ENCODE measurements at regions not wholly inside any gene's neighbourhood (a gene's known extent, or its start where the extent isn't known, plus 50 kb on each side); places are given as distances from the start of the nearest gene placed in this dataset.
"Not testable (repeated sequence)": the region's sequence is repeated elsewhere in the genome, so short reads cannot be mapped to it uniquely, and the experiment has no call there.

DNA sequence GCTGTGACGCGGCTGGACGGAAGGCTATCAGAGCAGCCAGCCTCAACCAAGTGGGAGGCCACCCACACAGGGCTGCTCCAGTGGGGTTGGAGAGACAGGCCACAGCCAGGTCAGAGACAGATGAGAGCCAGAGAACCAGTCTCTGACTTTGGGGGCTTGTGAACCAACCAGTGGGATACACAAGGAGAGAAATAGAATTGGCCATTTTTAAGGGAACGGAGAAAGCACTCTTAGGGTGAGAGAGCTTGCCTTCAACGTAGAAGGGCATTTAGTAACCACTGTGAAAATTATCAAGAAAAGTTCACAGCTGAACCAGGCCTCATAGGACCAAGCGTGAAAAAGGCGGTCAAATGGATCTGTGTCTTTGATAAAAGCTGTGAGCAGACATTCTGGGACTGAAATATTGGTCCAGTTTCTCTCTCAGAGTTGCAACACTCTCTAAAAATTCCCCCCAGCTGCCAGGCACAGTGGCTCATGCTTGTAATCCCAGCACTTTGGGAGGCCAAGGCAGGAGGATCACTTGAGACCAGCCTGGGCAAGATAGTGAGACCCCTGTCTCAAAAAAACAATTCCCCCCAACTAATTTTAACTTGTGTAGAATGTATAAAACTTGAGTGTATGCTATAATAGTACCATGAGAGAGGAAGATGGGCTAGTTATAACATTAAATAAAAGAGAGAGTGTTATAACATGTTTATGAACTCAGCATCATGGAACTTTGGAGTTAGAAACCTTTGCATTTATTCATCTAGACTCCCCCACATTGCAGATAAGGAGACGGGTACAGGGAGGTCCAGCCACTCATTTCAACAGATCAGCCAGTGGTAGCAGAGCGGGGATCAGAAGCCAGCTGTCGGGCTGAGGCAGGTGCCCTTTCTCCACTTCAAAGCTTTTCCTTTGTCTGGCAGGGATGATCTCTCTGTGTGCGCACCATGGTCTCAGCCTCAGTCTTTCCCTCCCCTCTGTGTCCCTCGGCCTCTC, 132.2 kb downstream of the NPIPB11 start:
- not testable (repeated sequence) for DNase-seq (ENCODE audit: low read depth)

DNA sequence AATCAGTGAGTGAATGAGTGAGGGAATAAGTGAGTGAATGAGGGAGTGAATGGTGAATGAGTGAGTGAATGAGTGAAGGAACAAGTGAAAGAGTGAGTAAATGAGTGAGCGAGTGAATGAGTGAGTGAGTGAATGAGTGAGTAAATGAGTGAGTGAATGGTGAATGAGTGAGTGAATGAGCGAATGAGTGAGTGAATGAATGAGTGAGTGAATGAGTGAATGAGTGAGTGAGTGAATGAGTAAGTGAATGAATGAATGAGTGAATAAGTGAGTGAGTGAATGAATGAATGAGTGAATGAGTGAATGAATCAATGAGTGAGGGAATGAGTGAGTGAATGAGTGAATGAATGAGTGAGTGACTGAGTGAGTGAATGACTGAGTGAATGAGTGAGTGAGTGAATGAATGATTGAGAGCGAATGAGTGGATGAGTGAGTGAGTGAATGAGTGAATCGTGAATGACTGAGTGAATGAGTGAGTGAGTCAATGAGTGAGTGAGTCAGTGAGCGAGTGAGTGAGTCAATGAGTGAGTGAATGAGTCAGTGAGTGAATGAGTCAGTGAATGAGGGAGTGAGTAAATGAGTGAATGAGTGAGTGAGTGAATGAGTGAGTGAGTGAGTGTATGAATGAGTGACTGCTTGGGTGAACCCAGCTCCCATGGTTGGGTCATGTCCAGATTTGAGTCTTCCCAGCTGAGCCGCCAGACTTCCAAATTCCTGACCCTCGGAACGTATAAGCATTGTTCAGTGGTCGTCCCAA, 133.0 kb downstream of the NPIPB11 start:
- not testable (repeated sequence) for DNase-seq (ENCODE audit: low read depth)

DNA sequence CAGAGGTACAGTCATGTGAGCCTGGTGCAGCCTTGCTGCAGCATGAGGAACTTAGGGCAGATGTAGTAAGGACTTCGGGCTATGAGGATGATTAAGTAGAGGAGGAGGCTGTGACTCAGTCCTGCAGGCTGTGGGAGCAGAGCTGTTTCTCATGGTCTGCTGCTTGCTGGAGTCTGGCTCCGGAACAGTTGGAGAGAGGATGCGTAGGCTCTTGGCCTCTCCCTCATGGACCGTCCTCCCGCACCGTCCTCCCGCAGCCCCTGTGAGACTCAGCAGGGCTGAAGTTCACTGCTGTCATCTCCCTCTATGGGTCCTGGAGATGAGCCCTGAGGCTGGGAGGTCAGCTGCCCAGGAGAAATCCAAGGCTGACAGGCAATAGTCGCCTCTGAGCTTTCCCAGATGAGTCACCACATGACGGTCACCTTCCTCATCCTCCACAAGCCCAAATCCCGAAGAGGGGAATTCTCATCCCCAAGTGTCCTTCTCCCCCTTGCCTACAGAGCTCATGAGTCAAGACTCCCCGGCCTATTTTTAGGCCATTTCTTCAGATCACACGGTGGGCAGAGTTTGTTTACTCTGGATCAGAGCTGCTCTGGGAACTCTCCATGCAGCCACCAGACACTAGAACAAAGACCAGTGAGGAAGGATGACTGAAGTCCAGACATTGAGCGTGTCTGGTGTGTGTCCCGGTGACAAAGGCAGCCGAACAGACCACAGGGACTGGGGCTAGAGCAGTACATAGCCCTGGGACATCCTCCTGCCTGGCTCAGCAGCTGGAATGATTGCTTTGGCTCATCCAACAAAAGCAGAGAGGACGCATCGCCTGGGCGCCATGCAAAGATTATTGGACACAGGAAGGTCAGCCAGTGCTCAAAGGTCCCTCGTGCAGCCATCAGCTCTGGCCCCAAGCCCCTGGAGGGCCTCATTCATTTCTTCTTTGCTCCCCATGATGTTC, 134.5 kb downstream of the NPIPB11 start:
- DNase-seq (ENCODE audit: low read depth), result peak; percentile 49

DNA sequence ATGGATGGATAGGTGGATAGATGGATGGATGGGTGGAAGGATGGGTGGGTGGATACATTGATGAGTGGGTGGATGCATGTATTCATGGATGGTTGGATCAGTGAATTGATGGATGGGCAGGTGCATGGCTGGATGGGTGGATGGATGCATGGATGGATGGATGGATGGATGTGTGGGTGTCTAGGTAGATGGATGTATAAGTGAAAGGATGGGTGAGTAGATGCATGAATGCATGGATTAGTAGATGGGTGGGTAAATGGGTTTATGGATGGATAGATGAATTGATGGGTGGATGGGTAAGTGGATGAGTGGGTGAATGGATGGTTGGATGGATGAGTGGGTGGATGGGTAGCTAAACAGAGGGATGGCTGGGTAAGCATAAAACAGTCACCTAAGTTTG, 135.6 kb downstream of the NPIPB11 start:
- not testable (repeated sequence) for DNase-seq (ENCODE audit: low read depth)

DNA sequence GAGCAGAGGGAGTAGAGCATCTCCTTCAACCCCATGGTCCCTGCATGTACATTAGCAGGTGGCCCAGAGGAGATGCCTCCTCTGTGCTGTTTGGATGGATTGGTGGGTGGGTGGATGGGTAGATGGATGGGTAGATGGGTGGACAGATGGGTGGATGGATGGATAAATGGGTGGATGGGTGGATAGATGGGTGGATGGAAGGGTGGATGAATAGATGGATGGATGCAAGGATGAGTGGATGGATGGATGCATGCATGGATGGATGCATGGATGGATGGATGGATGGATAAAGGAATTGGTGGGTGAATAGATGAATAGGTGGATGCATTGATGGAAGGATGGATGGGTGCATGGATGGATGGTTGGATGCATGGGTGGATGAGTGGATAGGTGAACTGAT, 136.5 kb downstream of the NPIPB11 start:
- not testable (repeated sequence) for DNase-seq (ENCODE audit: low read depth)

GRCh38 chr16:29269192-29269811, 137.2 kb downstream of the NPIPB11 start:
- DNase-seq (ENCODE audit: low read depth), result peak; percentile 49

- DNase-seq (ENCODE audit: low read depth), result not testable (repeated sequence)
Measured at GRCh38 chr16:29268785-29269191, 137.7 kb downstream of the NPIPB11 start.

GRCh38 chr16:29268348-29268747, 138.2 kb downstream of the NPIPB11 start:
- not testable (repeated sequence) for DNase-seq (ENCODE audit: low read depth)

- DNase-seq (ENCODE audit: low read depth), result not testable (repeated sequence)
Measured at GRCh38 chr16:29267891-29268290, 138.6 kb downstream of the NPIPB11 start.

DNA sequence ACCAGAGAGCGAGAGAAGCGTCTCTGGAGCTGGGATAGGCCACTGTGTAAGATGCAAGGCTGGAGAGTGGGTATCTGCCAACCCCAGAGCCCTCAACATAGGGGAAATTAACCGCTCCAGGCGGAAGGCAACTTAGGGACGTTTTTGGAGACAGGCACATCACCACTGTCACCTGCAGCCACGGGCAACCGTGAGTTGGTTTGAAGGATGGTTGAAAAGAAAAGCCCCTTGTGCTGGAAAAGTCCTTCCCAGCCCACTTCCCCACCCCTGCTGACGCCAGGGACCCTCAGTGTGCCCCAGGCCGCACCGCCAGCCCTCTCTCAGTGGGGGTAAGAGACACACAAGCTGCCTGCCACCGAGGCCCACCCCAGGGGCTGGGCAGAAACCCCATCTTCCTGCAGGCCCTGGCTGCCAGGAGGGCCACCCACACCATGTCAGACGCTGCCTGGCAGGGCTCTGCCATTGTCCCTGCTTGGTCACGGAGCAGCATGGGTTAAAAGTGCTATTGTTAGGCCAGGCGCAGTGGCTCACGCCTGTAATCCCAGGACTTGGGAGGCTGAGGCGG, 139.4 kb downstream of the NPIPB11 start:
- not testable (repeated sequence) for DNase-seq (ENCODE audit: low read depth)

- DNase-seq (ENCODE audit: low read depth), result peak; percentile 63
Measured at GRCh38 chr16:29266612-29267011, 139.9 kb downstream of the NPIPB11 start.

GRCh38 chr16:29265255-29265853, 141.2 kb downstream of the NPIPB11 start:
- peak; percentile 87 for DNase-seq (ENCODE audit: low read depth)

GRCh38 chr16:29264080-29264837, 142.3 kb downstream of the NPIPB11 start:
- not testable (repeated sequence) for DNase-seq (ENCODE audit: low read depth)

- not testable (repeated sequence) for DNase-seq (ENCODE audit: low read depth)
Measured at GRCh38 chr16:29262725-29263124, 143.8 kb downstream of the NPIPB11 start.

GRCh38 chr16:29261427-29262248, 144.9 kb downstream of the NPIPB11 start:
- DNase-seq (ENCODE audit: low read depth), result not testable (repeated sequence)

- not testable (repeated sequence) for DNase-seq (ENCODE audit: low read depth)
Measured at GRCh38 chr16:29260683-29261426, 145.7 kb downstream of the NPIPB11 start.

DNA sequence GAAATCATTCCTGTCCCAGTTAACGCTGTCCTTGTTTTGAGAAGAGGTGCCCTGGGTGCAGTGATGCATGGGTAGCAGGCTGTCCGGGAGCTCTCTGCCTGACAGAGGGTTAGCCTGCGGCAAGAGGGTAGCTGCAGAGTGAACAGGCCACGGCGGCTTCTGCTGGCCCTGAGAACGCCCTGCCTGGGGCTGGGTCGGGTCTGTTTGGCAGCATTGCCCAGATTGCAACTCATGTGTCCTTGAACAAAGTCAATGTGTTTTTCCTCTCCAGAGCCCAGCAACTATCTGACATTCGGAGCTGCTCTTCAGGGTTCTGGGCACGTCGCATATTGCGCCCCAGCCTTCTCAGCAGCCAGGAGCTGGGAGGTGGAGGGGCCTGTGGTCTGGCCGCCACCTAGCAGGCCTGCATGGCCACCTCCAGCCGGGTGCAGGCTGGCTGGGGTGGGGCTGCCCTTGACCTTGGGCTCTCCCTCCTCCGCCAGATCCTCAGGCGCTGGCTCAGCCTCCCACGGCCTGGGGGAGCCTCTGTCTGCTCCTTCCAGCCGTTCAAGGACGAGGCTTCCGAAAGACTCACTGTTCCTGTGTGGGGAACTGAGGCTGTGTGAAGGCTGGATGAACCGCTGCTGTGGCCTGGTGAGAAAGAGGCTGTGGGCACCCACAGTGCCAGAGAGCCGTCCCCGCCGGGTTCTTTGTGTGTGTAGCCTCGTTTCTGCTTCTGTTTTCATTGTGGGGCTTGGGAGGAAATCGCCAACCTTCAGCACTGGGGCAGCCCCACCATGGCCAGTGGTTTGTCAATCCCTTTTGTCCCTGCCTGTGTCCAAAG, 146.7 kb downstream of the NPIPB11 start:
- not testable (repeated sequence) for DNase-seq (ENCODE audit: low read depth)

All from non-pigmented ciliary epithelial cell (primary cell).